A673 (cell line): ENCODE measurements at regions not wholly inside any gene's neighbourhood (a gene's known extent, or its start where the extent isn't known, plus 50 kb on each side); places are given as distances from the start of the nearest gene placed in this dataset.

Experiments
- CTCF ChIP-seq: fragments of 300-800, 200-600 bp; sonication (generic); conservative IDR thresholded peaks from 2 replicates; pipeline ENCODE4 v1.5.1; 2017; ENCODE audit warnings: low read depth, mild to moderate bottlenecking, antibody characterized with exemption, low read length, moderate library complexity, mixed read lengths
- EZH2 ChIP-seq: fragments of 200-600 bp; sonication (generic); IDR thresholded peaks from 2 replicates; pipeline ENCODE4 v1.6.1; 2017; ENCODE audit warnings: borderline replicate concordance, low read depth, mild to moderate bottlenecking, mixed read lengths, antibody characterized with exemption, low read length; ENCODE audit not compliant: poor library complexity, severe bottlenecking

- TF ChIP-seq EZH2: no peak
- no peak for TF ChIP-seq CTCF
These were observed 338.8 kb upstream of the DDHD1 start for GRCh38 chr14:53491884-53492277.
